Gastroesophageal sphincter (tissue), 3 donors: ENCODE measurements at regions not wholly inside any gene's neighbourhood (a gene's known extent, or its start where the extent isn't known, plus 50 kb on each side); places are given as distances from the start of the nearest gene placed in this dataset.

Experiments used
- CTCF ChIP-seq, 4 experiments: fragments of 200-600 bp in 2 of 4; fragments of 450-650 bp in 2 of 4; sonication (generic) in 1 of 4; IDR thresholded peaks; one replicate each; pipeline ENCODE4 v1.5.1; 2017 to 2019; ENCODE audit warnings: antibody characterized with exemption in 4 of 4, mild to moderate bottlenecking in 2 of 4, moderate library complexity in 2 of 4
- POLR2A ChIP-seq, 2 donors: fragments of 450-650 bp; IDR thresholded peaks; one replicate each; pipeline ENCODE4 v1.6.1; 2017; ENCODE audit warnings: antibody characterized with exemption in 2 of 2, mild to moderate bottlenecking in 2 of 2, moderate library complexity in 1 of 2

GRCh38 chr2:58879834-58880233, 638.7 kb upstream of the FANCL start:
- TF ChIP-seq CTCF (IDR thresholded peaks at IDR 0.05) (no peak), POLR2A (IDR thresholded peaks at IDR 0.05) (no peak)
